GM10266 (cell line): ENCODE measurements at regions not wholly inside any gene's neighbourhood (a gene's known extent, or its start where the extent isn't known, plus 50 kb on each side); places are given as distances from the start of the nearest gene placed in this dataset.

Experiments used
- DNase-seq: peaks from one replicate; pipeline ENCODE4 v3.0.0; 2012; ENCODE audit errors: extremely low spot score
- TF ChIP-seq, protein P1 (sequence below): IDR thresholded peaks from 2 replicates; pipeline ENCODE4 v1.5.1; 2012; ENCODE audit warnings: mild to moderate bottlenecking, low read depth; ENCODE audit not compliant: control insufficient read depth, insufficient read depth; ENCODE audit errors: missing control alignments

DNA sequence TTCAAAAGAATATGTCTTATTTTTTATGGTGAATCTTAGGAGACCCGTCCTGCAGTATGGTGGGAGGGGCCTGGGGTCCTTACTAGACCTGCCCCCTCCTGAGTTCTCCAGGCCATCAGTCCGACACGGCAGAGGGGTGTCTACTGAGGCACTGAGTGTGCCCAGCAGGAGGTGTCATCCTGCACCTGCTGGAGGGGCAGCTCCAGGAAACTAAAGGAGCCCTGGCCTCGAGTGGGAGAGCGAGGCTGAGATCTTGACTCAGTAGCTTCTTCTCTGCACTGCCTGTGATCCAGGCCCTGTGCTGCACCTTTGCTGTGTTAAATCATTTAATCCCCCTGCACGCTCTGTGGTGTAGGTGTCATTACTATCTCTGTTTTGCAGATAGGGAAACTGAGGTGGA is 587.7 kb downstream of the PTPRU start:
- TF ChIP-seq, protein P1, sequence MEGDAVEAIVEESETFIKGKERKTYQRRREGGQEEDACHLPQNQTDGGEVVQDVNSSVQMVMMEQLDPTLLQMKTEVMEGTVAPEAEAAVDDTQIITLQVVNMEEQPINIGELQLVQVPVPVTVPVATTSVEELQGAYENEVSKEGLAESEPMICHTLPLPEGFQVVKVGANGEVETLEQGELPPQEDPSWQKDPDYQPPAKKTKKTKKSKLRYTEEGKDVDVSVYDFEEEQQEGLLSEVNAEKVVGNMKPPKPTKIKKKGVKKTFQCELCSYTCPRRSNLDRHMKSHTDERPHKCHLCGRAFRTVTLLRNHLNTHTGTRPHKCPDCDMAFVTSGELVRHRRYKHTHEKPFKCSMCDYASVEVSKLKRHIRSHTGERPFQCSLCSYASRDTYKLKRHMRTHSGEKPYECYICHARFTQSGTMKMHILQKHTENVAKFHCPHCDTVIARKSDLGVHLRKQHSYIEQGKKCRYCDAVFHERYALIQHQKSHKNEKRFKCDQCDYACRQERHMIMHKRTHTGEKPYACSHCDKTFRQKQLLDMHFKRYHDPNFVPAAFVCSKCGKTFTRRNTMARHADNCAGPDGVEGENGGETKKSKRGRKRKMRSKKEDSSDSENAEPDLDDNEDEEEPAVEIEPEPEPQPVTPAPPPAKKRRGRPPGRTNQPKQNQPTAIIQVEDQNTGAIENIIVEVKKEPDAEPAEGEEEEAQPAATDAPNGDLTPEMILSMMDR: no peak
- no peak for DNase-seq

- DNase-seq: no peak
- TF ChIP-seq, protein P1: no peak
These were observed 587.2 kb downstream of the PTPRU start for GRCh38 chr1:29823561-29823960.

DNA sequence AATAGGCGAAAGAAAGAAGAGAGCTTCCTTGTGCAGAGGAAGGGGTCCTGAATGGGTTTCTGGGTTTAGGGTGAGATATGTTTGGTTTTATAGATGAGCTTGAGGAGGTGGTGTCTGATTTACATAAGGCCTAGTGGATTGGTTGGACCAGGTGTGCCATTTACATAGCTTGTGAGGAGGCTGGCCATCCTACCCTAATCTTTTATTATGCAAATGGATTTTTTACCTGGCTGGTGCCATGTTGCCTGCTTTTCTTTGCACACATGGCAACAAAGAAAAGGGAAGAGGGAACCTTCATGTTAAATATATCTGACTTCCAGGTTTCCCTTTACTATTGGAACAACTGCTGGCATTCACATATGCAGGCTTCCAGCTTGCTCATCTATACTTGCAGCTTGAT is 585.3 kb downstream of the PTPRU start:
- TF ChIP-seq, protein P1: no peak
- DNase-seq: no peak

GRCh38 chr1:29820401-29820800 is 584.1 kb downstream of the PTPRU start:
- TF ChIP-seq, protein P1: no peak
- no peak for DNase-seq

DNA sequence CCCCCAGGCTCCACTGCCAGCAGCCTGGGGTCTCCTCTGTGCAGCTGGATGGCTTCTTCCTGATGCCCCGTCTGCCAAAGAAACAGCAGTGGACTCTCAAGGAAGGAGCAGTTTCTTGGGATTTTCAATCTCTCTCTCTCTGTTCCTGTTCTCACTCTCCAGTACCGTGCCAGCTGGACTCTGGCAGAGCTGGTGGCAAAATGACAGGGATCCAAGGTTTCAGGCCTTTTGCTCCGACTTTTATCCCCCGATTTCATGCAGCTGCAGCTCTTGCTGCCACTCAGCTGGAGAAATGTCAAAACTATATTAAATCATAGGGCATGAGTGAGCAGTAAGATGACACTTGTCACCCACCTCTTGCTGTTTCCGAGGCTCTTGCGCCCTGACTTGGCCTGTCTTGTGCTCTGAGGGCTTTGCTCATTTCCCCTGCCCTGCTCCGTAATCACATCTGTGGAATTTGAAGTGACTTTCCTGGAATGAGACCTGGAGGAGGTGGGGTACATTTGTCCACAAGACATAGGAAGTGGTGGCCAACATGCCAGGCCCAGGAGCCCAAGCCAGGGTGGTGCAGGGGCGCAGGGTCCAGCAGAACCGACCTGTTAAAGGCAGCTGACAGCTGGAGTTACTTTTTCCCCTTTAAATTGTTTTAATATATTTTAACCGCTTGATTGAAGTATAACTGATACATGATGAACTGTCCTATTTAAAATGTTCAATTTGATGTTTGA is 576.2 kb downstream of the PTPRU start:
- TF ChIP-seq, protein P1: no peak
- no peak for DNase-seq

DNA sequence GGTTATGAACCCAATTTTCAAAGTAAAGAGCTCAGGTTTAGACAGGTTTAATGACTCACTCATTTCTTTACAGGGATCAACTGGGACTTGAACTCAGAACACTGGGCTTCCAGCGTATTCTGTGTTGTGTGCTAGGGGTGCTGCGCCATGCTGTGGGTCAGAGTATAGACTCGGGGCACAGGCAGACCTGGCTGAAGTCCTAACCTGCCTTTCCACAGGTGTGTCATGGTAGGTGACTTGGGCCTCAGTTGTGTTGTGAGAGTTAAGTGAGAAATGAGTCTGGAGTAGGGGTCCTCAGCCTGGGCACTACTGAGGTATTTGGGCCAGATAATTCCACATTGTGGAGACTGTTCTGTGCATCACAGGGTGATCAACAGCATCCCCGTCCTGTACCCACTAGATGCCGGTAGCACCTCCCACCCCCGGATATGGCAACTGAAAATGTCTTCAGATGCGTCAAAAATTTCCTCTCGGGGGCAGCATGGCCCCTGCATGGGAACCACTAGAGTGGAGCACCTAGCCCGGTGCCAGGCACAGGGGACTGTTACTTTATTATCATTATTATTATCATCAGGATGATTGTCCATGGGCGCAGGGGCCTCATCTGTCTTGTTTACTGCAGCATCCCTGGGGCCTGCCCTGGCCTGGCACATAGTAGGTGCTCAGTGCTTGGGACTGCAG is 575.5 kb downstream of the PTPRU start:
- no peak for DNase-seq
- TF ChIP-seq, protein P1: no peak

- DNase-seq: no peak
- TF ChIP-seq, protein P1: no peak
These were observed 574.9 kb downstream of the PTPRU start for GRCh38 chr1:29811247-29811646.
